ENCODE measurements at regions not wholly inside any gene's neighbourhood (a gene's known extent, or its start where the extent isn't known, plus 50 kb on each side); places are given as distances from the start of the nearest gene placed in this dataset.

GRCh38 chr5:158013303-158013702 is 154.4 kb upstream of the CLINT1 start:
- TF ChIP-seq CTCF (conservative IDR thresholded peaks at IDR 0.05; ENCODE audit: low read depth, low read length) (no peak), EZH2phosphoT487 (IDR thresholded peaks at IDR 0.05; ENCODE audit: borderline replicate concordance, low read length) (no peak), EZH2 (IDR thresholded peaks at IDR 0.05; ENCODE audit: low read length, unreplicated experiment) (no peak)

All from PC-3 (cell line).